CD4-positive, CD25-positive, alpha-beta regulatory T cell (primary cell): ENCODE measurements at regions not wholly inside any gene's neighbourhood (a gene's known extent, or its start where the extent isn't known, plus 50 kb on each side); places are given as distances from the start of the nearest gene placed in this dataset.

Experiments
- ATAC-seq, 2 donors: fragments of 150-1000 bp; cut with Tn5 transposase; one replicate each; pipeline ENCODE4 v1.10.0; 2021; ENCODE audit warnings: low read depth in 2 of 2, moderate number of reproducible peaks in 2 of 2, moderate library complexity in 1 of 2
- DNase-seq, 3 donors: peaks; one replicate each; pipeline versions ENCODE4 v3.0.0 to v3.0.0-alpha.2; 2012 to 2022; ENCODE audit warnings: mixed read lengths in 1 of 3
- H3K27ac ChIP-seq: one replicate; pipeline ENCODE4 v1.7.0; 2013; ENCODE audit warnings: mild to moderate bottlenecking, low read length; ENCODE audit not compliant: insufficient read depth, poor library complexity, severe bottlenecking
- H3K27me3 ChIP-seq: one replicate; pipeline ENCODE4 v1.7.0; 2013; ENCODE audit warnings: low read length; ENCODE audit not compliant: control insufficient read depth, insufficient read depth
- H3K36me3 ChIP-seq: one replicate; pipeline ENCODE4 v1.7.0; 2013; ENCODE audit warnings: mild to moderate bottlenecking, low read length, moderate library complexity; ENCODE audit not compliant: control insufficient read depth, insufficient read depth
- H3K4me1 ChIP-seq: 2 replicates; pipeline ENCODE4 v1.7.0; 2013; ENCODE audit warnings: mild to moderate bottlenecking, low read length; ENCODE audit not compliant: insufficient read depth, control insufficient read depth, poor library complexity, severe bottlenecking
- H3K4me3 ChIP-seq: one replicate; pipeline ENCODE4 v1.7.0; 2013; ENCODE audit warnings: low read depth, mild to moderate bottlenecking, low read length, moderate library complexity
- H3K9me3 ChIP-seq, 2 experiments: 1 replicate in 1 of 2; 2 replicates in 1 of 2; pipeline ENCODE4 v1.7.0; 2013; ENCODE audit warnings: low read length in 2 of 2, mild to moderate bottlenecking in 1 of 2, moderate library complexity in 1 of 2; ENCODE audit not compliant: control insufficient read depth in 2 of 2
- H3K27ac Mint-ChIP-seq, 3 donors: one replicate each; pipeline ENCODE4 v1.8.0; 2020 to 2022; ENCODE audit warnings: mild to moderate bottlenecking in 3 of 3, mixed read lengths in 3 of 3, moderate library complexity in 2 of 3
- H3K27me3 Mint-ChIP-seq: one replicate; pipeline ENCODE4 v1.8.0; 2022; ENCODE audit warnings: mild to moderate bottlenecking, mixed read lengths
- H3K36me3 Mint-ChIP-seq: one replicate; pipeline ENCODE4 v1.8.0; 2020; ENCODE audit warnings: mixed read lengths
- H3K4me1 Mint-ChIP-seq, 4 donors: one replicate each; pipeline ENCODE4 v1.8.0; 2020 to 2022; ENCODE audit warnings: mixed read lengths in 4 of 4, mild to moderate bottlenecking in 1 of 4
- H3K4me3 Mint-ChIP-seq, 4 donors: one replicate each; pipeline ENCODE4 v1.8.0; 2020 to 2022; ENCODE audit warnings: mild to moderate bottlenecking in 4 of 4, mixed read lengths in 4 of 4, moderate library complexity in 3 of 4
- H3K9me3 Mint-ChIP-seq, 7 donors: one replicate each; pipeline ENCODE4 v1.8.0; 2020 to 2022; ENCODE audit warnings: mixed read lengths in 7 of 7, mild to moderate bottlenecking in 3 of 7, moderate library complexity in 2 of 7

- Histone ChIP-seq H3K4me1 (no peaks in the 10 kb centered on the region), H3K4me3 (no peak overlapping the region), H3K27ac (no peak overlapping the region), H3K9me3 (no peaks in the 10 kb centered on the region), H3K27me3 (no peaks in the 10 kb centered on the region), H3K36me3 (no peaks in the 10 kb centered on the region)
- H3K27ac Mint-ChIP-seq: no peak overlapping the region
- no peak for ATAC-seq
- H3K27me3 Mint-ChIP-seq: peaks cover 24% of the 10 kb centered on the region
- H3K9me3 Mint-ChIP-seq: peaks cover 0 to 3% (median 0%) of the 10 kb centered on the region in 7 donors
- no peaks in the 10 kb centered on the region for H3K4me1 Mint-ChIP-seq
- no peaks in the 10 kb centered on the region for H3K36me3 Mint-ChIP-seq
- H3K4me3 Mint-ChIP-seq: no peak overlapping the region
- no peak for DNase-seq
These were observed 55.4 kb upstream of the CCBE1 start for GRCh38 chr18:59752666-59753065.

- H3K4me1 Mint-ChIP-seq: no peaks in the 10 kb centered on the region
- H3K4me3 ChIP-seq: no peak overlapping the region
- H3K27ac Mint-ChIP-seq: no peak overlapping the region
- DNase-seq: no peak
- no peaks in the 10 kb centered on the region for H3K4me1 ChIP-seq
- no peaks in the 10 kb centered on the region for H3K36me3 ChIP-seq
- peaks cover 0 to 3% (median 0%) of the 10 kb centered on the region in 7 donors for H3K9me3 Mint-ChIP-seq
- no peak overlapping the region for H3K4me3 Mint-ChIP-seq
- H3K27ac ChIP-seq: no peak overlapping the region
- ATAC-seq: no peak
- H3K9me3 ChIP-seq: no peaks in the 10 kb centered on the region
- peaks cover 24% of the 10 kb centered on the region for H3K27me3 Mint-ChIP-seq
- H3K27me3 ChIP-seq: no peaks in the 10 kb centered on the region
- H3K36me3 Mint-ChIP-seq: no peaks in the 10 kb centered on the region
These were observed 54.0 kb upstream of the CCBE1 start for GRCh38 chr18:59751186-59751585.

GRCh38 chr18:59748628-59749360 is 51.6 kb upstream of the CCBE1 start:
- Histone ChIP-seq H3K9me3 (no peaks in the 10 kb centered on the region), H3K27me3 (no peaks in the 10 kb centered on the region), H3K27ac (no peak overlapping the region), H3K4me1 (no peaks in the 10 kb centered on the region), H3K4me3 (no peak overlapping the region), H3K36me3 (no peaks in the 10 kb centered on the region)
- no peak overlapping the region for H3K27ac Mint-ChIP-seq
- DNase-seq: no peak
- no peak for ATAC-seq
- no peaks in the 10 kb centered on the region for H3K4me1 Mint-ChIP-seq
- H3K36me3 Mint-ChIP-seq: no peaks in the 10 kb centered on the region
- H3K9me3 Mint-ChIP-seq: peaks cover 0 to 3% (median 0%) of the 10 kb centered on the region in 7 donors
- peaks cover 28% of the 10 kb centered on the region for H3K27me3 Mint-ChIP-seq
- no peak overlapping the region for H3K4me3 Mint-ChIP-seq
